Adrenal gland (tissue), 9 donors: ENCODE measurements at regions not wholly inside any gene's neighbourhood (a gene's known extent, or its start where the extent isn't known, plus 50 kb on each side); places are given as distances from the start of the nearest gene placed in this dataset.

Source experiments
- DNase-seq, 7 donors: peaks; one replicate each; pipeline ENCODE4 v3.0.0-alpha.2; 2019 to 2020
- H3K27ac ChIP-seq, 5 donors: fragments of 200-600 bp; sonication (generic) in 4 of 5; 1 replicate in 3 of 5; 2 replicates in 2 of 5; pipeline versions ENCODE4 v1.5.1 to v1.8.0; 2016 to 2020; ENCODE audit warnings: mild to moderate bottlenecking in 1 of 5
- H3K27me3 ChIP-seq: fragments of 200-600 bp; 2 replicates; pipeline ENCODE4 v1.8.0; 2021
- H3K36me3 ChIP-seq, 2 donors: fragments of 200-600 bp; replicated peaks in 1 of 2; 1 replicate in 1 of 2; 2 replicates in 1 of 2; pipeline versions ENCODE4 v1.5.1 to v1.8.0; 2018 to 2022
- H3K4me1 ChIP-seq, 2 donors: fragments of 200-600 bp; replicated peaks in 1 of 2; 1 replicate in 1 of 2; 2 replicates in 1 of 2; pipeline versions ENCODE4 v1.5.1 to v1.8.0; 2018 to 2021
- H3K4me3 ChIP-seq, 4 donors: fragments of 200-600 bp; sonication (generic) in 3 of 4; one replicate each; pipeline ENCODE4 v1.5.1; 2016 to 2018
- H3K9me3 ChIP-seq, 3 donors: fragments of 200-600 bp; sonication (generic) in 1 of 3; replicated peaks in 1 of 3; 1 replicate in 2 of 3; 2 replicates in 1 of 3; pipeline versions ENCODE4 v1.5.1 to v1.8.0; 2016 to 2021
- POLR2A ChIP-seq, 2 donors: fragments of 450-650 bp; IDR thresholded peaks; one replicate each; pipeline ENCODE4 v1.6.1; 2017; ENCODE audit warnings: antibody characterized with exemption in 2 of 2, mild to moderate bottlenecking in 2 of 2, moderate library complexity in 1 of 2
- WGBS, 4 donors: extraction: QIAGEN DNeasy Blood & Tissue Kit in 2 of 4; methylation state at CpG; one replicate each; pipeline versions ENCODE4 v1.1.5 to v1.1.7; 2013 to 2017; 5-methylcytosine and 5-hydroxymethylcytosine counted together
- intact Hi-C, 2 donors: fragments of 100-400 bp; cut with DNase I; formaldehyde crosslinking; loops; one replicate each; pipeline versions ENCODE4 v1.14.1 to v1.15.0; 2022 to 2023
- TF ChIP-seq, protein P1 (sequence below), 6 experiments: fragments of 450-650 bp in 4 of 6; fragments of 200-600 bp in 2 of 6; sonication (generic) in 1 of 6; IDR thresholded peaks; 1 replicate in 5 of 6; 2 replicates in 1 of 6; pipeline versions ENCODE4 v1.5.1 to v1.8.0; 2016 to 2021; ENCODE audit warnings: antibody characterized with exemption in 6 of 6, mild to moderate bottlenecking in 2 of 6, moderate library complexity in 1 of 6
- donor health status: healthy with polysubstance abuse.
- donor health status: Bipolar disorder and iron deficiency.
- donor health status: DM: yes; HTN: yes; CAD: no.
- donor health status: DM: no; HTN: no; CAD: no.
- donor health status: DM: no; HTN: no; CAD: no.

DNA sequence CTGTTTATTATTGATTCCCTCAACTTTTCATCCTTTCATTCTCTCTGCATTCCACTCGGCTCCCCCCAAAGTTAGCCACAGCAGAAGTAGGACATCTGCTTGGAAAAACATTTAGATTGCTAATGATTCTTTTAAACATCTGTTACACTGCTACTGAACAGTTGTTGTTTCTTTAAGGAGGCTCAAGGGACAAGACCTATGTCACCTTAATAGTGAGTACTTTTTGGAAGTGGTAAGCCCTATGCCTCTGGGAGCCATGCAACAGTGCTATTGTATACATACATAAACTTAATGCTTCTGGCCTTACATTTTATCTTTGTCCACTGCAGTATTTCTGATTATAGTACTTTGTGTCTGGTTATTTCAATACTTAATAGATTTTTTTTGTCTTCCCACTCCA, 628.2 kb upstream of the FOXG1 start:
- no peaks in the 10 kb centered on the region for H3K36me3 ChIP-seq
- no peak for TF ChIP-seq POLR2A (IDR thresholded peaks at IDR 0.05)
- TF ChIP-seq, protein P1, sequence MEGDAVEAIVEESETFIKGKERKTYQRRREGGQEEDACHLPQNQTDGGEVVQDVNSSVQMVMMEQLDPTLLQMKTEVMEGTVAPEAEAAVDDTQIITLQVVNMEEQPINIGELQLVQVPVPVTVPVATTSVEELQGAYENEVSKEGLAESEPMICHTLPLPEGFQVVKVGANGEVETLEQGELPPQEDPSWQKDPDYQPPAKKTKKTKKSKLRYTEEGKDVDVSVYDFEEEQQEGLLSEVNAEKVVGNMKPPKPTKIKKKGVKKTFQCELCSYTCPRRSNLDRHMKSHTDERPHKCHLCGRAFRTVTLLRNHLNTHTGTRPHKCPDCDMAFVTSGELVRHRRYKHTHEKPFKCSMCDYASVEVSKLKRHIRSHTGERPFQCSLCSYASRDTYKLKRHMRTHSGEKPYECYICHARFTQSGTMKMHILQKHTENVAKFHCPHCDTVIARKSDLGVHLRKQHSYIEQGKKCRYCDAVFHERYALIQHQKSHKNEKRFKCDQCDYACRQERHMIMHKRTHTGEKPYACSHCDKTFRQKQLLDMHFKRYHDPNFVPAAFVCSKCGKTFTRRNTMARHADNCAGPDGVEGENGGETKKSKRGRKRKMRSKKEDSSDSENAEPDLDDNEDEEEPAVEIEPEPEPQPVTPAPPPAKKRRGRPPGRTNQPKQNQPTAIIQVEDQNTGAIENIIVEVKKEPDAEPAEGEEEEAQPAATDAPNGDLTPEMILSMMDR (IDR thresholded peaks at IDR 0.05) = no peak

GRCh38 chr14:28141662-28142061, 624.9 kb upstream of the FOXG1 start:
- Histone ChIP-seq H3K27me3 (no peaks in the 10 kb centered on the region), H3K36me3 (no peaks in the 10 kb centered on the region), H3K27ac (no peak overlapping the region), H3K4me1 (no peaks in the 10 kb centered on the region), H3K9me3 (no peaks in the 10 kb centered on the region), H3K4me3 (no peak overlapping the region)
- no peak for TF ChIP-seq POLR2A (IDR thresholded peaks at IDR 0.05)
- TF ChIP-seq, protein P1 (IDR thresholded peaks at IDR 0.05) = no peak
- no peak for DNase-seq
- intact Hi-C loops = no loop called here
- 52 to 70% (median 63%) methylated on average over 2 of the region's 2 CpGs for WGBS, 4 donors

More for the DNA sequence above, 628.2 kb upstream of the FOXG1 start:
- H3K9me3 ChIP-seq = no peaks in the 10 kb centered on the region
- H3K4me1 ChIP-seq = no peaks in the 10 kb centered on the region
- H3K27me3 ChIP-seq = no peaks in the 10 kb centered on the region
- no peak overlapping the region for H3K4me3 ChIP-seq
- 35 to 52% (median 46%) methylated on average over 1 of the region's 1 CpG for WGBS, 4 donors
- H3K27ac ChIP-seq = no peak overlapping the region
- intact Hi-C loops = no loop called here
- no peak for DNase-seq

GRCh38 chr14:28142400-28143015, 624.1 kb upstream of the FOXG1 start:
- H3K36me3 ChIP-seq = no peaks in the 10 kb centered on the region
- H3K27ac ChIP-seq = no peak overlapping the region
- TF ChIP-seq, protein P1 (IDR thresholded peaks at IDR 0.05) = no peak
- TF ChIP-seq POLR2A (IDR thresholded peaks at IDR 0.05) = no peak
- H3K27me3 ChIP-seq = no peaks in the 10 kb centered on the region
- WGBS, 4 donors = 15 to 25% (median 17%) methylated on average over 3 of the region's 3 CpGs
- DNase-seq = no peak
- H3K4me3 ChIP-seq = no peak overlapping the region
- no peaks in the 10 kb centered on the region for H3K9me3 ChIP-seq
- no peaks in the 10 kb centered on the region for H3K4me1 ChIP-seq
- intact Hi-C loops = no loop called here

- no peak for DNase-seq
- H3K27me3 ChIP-seq = no peaks in the 10 kb centered on the region
- H3K4me1 ChIP-seq = no peaks in the 10 kb centered on the region
- intact Hi-C loops = no loop called here
- no peaks in the 10 kb centered on the region for H3K9me3 ChIP-seq
- no peaks in the 10 kb centered on the region for H3K36me3 ChIP-seq
- H3K4me3 ChIP-seq = no peak overlapping the region
- WGBS, 4 donors = 52 to 61% (median 58%) methylated on average over 3 of the region's 3 CpGs
- no peak overlapping the region for H3K27ac ChIP-seq
- no peak for TF ChIP-seq POLR2A (IDR thresholded peaks at IDR 0.05)
- TF ChIP-seq, protein P1 (IDR thresholded peaks at IDR 0.05) = no peak
Measured at GRCh38 chr14:28143316-28143715, 623.3 kb upstream of the FOXG1 start.
